H1 (cell line): ENCODE measurements at regions not wholly inside any gene's neighbourhood (a gene's known extent, or its start where the extent isn't known, plus 50 kb on each side); places are given as distances from the start of the nearest gene placed in this dataset.

Experiments used
- RBBP5 ChIP-seq: IDR thresholded peaks from 2 replicates; pipeline ENCODE4 v1.7.1; 2012; ENCODE audit warnings: low read depth, mild to moderate bottlenecking, inconsistent platforms, low read length, moderate library complexity, borderline replicate concordance
- RXRA ChIP-seq: IDR thresholded peaks from 2 replicates; pipeline ENCODE4 v1.6.1; 2011; ENCODE audit warnings: low read depth, mild to moderate bottlenecking, low read length, moderate library complexity; ENCODE audit not compliant: insufficient read depth
- SIN3A ChIP-seq, 2 experiments: IDR thresholded peaks in 1 of 2; conservative IDR thresholded peaks in 1 of 2; 2 replicates each; pipeline ENCODE4 v1.6.1; 2011 to 2012; ENCODE audit warnings: low read length in 2 of 2, improper control_type of control experiment in 1 of 2, low read depth in 1 of 2, mild to moderate bottlenecking in 1 of 2
- TAF7 ChIP-seq: optimal IDR thresholded peaks from 2 replicates; pipeline ENCODE3; 2011; ENCODE audit warnings: low read depth, mild to moderate bottlenecking, inconsistent platforms, low read length, moderate library complexity, borderline replicate concordance
- TCF12 ChIP-seq: IDR thresholded peaks from 2 replicates; pipeline ENCODE4 v1.6.1; 2011; ENCODE audit warnings: low read depth, mild to moderate bottlenecking, low read length
- TF ChIP-seq, protein P1 (sequence below): IDR thresholded peaks from 2 replicates; pipeline ENCODE4 v1.6.1; 2012; ENCODE audit warnings: low read length, inconsistent platforms

- TF ChIP-seq, protein P1, sequence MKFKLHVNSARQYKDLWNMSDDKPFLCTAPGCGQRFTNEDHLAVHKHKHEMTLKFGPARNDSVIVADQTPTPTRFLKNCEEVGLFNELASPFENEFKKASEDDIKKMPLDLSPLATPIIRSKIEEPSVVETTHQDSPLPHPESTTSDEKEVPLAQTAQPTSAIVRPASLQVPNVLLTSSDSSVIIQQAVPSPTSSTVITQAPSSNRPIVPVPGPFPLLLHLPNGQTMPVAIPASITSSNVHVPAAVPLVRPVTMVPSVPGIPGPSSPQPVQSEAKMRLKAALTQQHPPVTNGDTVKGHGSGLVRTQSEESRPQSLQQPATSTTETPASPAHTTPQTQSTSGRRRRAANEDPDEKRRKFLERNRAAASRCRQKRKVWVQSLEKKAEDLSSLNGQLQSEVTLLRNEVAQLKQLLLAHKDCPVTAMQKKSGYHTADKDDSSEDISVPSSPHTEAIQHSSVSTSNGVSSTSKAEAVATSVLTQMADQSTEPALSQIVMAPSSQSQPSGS: no peak
- no peak for TF ChIP-seq SIN3A (conservative IDR thresholded peaks at IDR 0.05 in 1 of 2, IDR thresholded peaks at IDR 0.05 in 1 of 2; ENCODE audit: low read depth in 1 of 2, low read length in 2 of 2)
- TF ChIP-seq RBBP5: no peak
- TF ChIP-seq RXRA: no peak
- no peak for TF ChIP-seq TCF12
- TF ChIP-seq TAF7: no peak
These were observed 91.6 kb downstream of the TFAP2C start (continued) for GRCh38 chr20:56720620-56721213.
